ENCODE measurements at regions not wholly inside any gene's neighbourhood (a gene's known extent, or its start where the extent isn't known, plus 50 kb on each side); places are given as distances from the start of the nearest gene placed in this dataset.

DNA sequence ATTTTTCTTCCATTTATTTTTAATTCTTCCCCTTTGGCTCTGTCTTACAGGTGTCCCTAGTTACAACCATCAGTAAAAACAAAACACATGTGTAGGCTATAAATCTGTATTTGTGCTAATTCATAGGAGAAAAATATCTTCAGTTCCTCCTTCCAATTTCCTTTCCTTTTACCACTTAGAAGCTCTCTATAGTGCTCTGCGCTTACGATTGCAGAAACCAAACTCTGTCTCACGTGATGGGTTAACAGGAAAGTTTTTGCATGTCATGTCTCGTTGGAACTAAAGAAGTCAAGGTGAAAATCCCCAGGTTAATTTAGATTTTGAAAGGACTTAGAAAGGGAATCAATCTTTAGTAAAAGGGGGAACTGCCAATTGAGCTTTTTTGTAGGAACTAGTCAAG is 1390.5 kb upstream of the ZEB2 start:
- H3K27me3 ChIP-seq = no peaks in the 10 kb centered on the region
- no peak overlapping the region for H3K4me3 ChIP-seq
- no peak for DNase-seq (ENCODE audit: low spot score in 2 of 2)
- no peak overlapping the region for H3K27ac ChIP-seq
- H3K36me3 ChIP-seq = no peaks in the 10 kb centered on the region
- H3K4me1 ChIP-seq = no peaks in the 10 kb centered on the region
- no peaks in the 10 kb centered on the region for H3K9me3 ChIP-seq
- no peak for TF ChIP-seq POLR2A (IDR thresholded peaks at IDR 0.05)
- TF ChIP-seq, protein P1, sequence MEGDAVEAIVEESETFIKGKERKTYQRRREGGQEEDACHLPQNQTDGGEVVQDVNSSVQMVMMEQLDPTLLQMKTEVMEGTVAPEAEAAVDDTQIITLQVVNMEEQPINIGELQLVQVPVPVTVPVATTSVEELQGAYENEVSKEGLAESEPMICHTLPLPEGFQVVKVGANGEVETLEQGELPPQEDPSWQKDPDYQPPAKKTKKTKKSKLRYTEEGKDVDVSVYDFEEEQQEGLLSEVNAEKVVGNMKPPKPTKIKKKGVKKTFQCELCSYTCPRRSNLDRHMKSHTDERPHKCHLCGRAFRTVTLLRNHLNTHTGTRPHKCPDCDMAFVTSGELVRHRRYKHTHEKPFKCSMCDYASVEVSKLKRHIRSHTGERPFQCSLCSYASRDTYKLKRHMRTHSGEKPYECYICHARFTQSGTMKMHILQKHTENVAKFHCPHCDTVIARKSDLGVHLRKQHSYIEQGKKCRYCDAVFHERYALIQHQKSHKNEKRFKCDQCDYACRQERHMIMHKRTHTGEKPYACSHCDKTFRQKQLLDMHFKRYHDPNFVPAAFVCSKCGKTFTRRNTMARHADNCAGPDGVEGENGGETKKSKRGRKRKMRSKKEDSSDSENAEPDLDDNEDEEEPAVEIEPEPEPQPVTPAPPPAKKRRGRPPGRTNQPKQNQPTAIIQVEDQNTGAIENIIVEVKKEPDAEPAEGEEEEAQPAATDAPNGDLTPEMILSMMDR (IDR thresholded peaks at IDR 0.05) = no peak
- 46% methylated on average over 4 of the region's 4 CpGs for WGBS

- H3K27me3 ChIP-seq = no peaks in the 10 kb centered on the region
- no peak for DNase-seq (ENCODE audit: low spot score in 2 of 2)
- TF ChIP-seq POLR2A (IDR thresholded peaks at IDR 0.05) = no peak
- no peak for TF ChIP-seq EP300 (IDR thresholded peaks at IDR 0.05)
- no peak for TF ChIP-seq POLR2AphosphoS5 (IDR thresholded peaks at IDR 0.05)
- TF ChIP-seq, protein P1 (IDR thresholded peaks at IDR 0.05) = no peak
- H3K4me3 ChIP-seq = no peak overlapping the region
- no peaks in the 10 kb centered on the region for H3K36me3 ChIP-seq
- H3K27ac ChIP-seq = no peak overlapping the region
- no peaks in the 10 kb centered on the region for H3K9me3 ChIP-seq
- no peaks in the 10 kb centered on the region for H3K4me1 ChIP-seq
Measured at GRCh38 chr2:145909766-145910165, 1389.8 kb upstream of the ZEB2 start.

DNA sequence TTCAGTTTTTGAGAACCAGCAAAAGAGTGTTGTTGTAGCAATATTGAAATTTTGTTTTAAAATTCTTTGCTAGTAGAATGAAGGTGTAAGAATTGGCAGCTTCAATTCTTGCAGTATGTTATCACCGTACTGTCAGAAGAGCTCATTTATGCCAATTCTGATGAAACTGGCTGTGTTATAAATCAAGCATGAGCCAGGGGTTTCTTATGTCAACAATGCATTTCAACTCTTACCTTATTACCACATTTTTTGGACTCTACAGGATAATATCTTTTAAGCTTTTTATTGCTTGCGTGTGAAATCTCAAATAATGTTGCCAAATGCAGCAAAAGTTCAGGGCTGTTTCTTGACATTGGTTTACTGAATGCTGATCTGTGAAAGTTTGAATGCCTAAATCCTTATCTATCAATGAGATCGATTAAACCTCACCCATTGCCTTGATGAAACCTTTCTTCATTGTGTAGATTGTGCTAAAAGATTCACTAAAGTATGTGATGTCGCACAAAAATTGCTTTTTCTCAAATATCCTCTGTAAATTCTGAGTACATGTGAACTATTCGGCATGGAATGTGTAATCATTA is 1389.3 kb upstream of the ZEB2 start:
- no peaks in the 10 kb centered on the region for H3K9me3 ChIP-seq
- no peak for TF ChIP-seq POLR2AphosphoS5 (IDR thresholded peaks at IDR 0.05)
- no peak for TF ChIP-seq EP300 (IDR thresholded peaks at IDR 0.05)
- no peak for TF ChIP-seq POLR2A (IDR thresholded peaks at IDR 0.05)
- TF ChIP-seq, protein P1 (IDR thresholded peaks at IDR 0.05) = no peak
- H3K4me3 ChIP-seq = no peak overlapping the region
- WGBS = 65% methylated on average over 5 of the region's 5 CpGs
- H3K27me3 ChIP-seq = no peaks in the 10 kb centered on the region
- H3K27ac ChIP-seq = no peak overlapping the region
- DNase-seq (ENCODE audit: low spot score in 2 of 2) = no peak
- H3K4me1 ChIP-seq = no peaks in the 10 kb centered on the region
- H3K36me3 ChIP-seq = no peaks in the 10 kb centered on the region

DNA sequence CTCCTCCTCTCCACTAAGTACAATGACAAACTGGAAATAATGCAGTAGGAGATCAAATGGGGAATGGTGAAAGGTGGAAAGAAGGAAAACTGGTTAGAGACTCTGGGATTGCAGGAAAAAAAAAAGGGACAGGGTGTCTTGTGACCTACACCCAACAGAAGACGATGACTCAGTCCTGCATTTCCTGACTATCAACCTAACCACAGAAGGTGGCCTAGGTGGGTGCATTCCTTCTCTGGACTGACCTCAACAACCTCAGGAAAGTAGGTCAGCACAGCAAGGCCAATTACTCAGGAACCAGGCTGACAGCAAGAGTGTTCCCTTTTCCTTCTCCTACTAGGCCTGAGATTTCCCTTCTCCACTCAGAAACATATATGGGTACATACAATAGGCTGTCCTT is 1386.4 kb upstream of the ZEB2 start:
- H3K27me3 ChIP-seq = no peaks in the 10 kb centered on the region
- no peaks in the 10 kb centered on the region for H3K9me3 ChIP-seq
- WGBS = 79% methylated on average over 1 of the region's 1 CpG
- H3K4me1 ChIP-seq = no peaks in the 10 kb centered on the region
- no peak for DNase-seq (ENCODE audit: low spot score in 2 of 2)
- H3K27ac ChIP-seq = no peak overlapping the region
- H3K36me3 ChIP-seq = no peaks in the 10 kb centered on the region
- TF ChIP-seq EP300 (IDR thresholded peaks at IDR 0.05) (no peak), POLR2AphosphoS5 (IDR thresholded peaks at IDR 0.05) (no peak), POLR2A (IDR thresholded peaks at IDR 0.05) (no peak)
- TF ChIP-seq, protein P1 (IDR thresholded peaks at IDR 0.05) = no peak
- no peak overlapping the region for H3K4me3 ChIP-seq

DNA sequence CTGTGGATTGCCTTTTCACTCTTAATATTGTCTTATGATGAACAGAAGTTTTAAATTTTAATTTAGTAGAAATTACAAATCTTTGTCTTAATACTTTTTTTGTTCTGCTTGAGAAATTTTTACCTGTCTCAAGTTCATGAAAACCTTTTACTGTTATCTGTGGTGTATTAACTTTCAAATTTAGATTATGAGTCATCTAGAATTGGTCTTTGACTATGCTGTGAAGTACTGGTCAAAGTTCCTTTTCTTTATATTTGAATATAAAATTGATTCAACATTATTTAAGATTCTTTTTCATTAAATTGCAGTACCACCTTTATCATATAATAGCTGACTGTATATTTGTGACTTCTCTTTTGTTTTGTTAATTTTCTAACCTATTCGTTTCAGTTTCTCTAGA is 1385.5 kb upstream of the ZEB2 start:
- H3K36me3 ChIP-seq = no peaks in the 10 kb centered on the region
- TF ChIP-seq EP300 (IDR thresholded peaks at IDR 0.05) (no peak), POLR2AphosphoS5 (IDR thresholded peaks at IDR 0.05) (no peak), POLR2A (IDR thresholded peaks at IDR 0.05) (no peak)
- TF ChIP-seq, protein P1 (IDR thresholded peaks at IDR 0.05) = no peak
- 85% methylated on average over 1 of the region's 1 CpG for WGBS

More for the DNA sequence above, 1385.5 kb upstream of the ZEB2 start:
- Histone ChIP-seq H3K4me1 (no peaks in the 10 kb centered on the region), H3K4me3 (no peak overlapping the region), H3K27me3 (no peaks in the 10 kb centered on the region), H3K27ac (no peak overlapping the region), H3K9me3 (no peaks in the 10 kb centered on the region)
- no peak for DNase-seq (ENCODE audit: low spot score in 2 of 2)

Data from suprapubic skin (tissue), 4 donors.